ENCODE measurements at regions not wholly inside any gene's neighbourhood (a gene's known extent, or its start where the extent isn't known, plus 50 kb on each side); places are given as distances from the start of the nearest gene placed in this dataset.

DNA sequence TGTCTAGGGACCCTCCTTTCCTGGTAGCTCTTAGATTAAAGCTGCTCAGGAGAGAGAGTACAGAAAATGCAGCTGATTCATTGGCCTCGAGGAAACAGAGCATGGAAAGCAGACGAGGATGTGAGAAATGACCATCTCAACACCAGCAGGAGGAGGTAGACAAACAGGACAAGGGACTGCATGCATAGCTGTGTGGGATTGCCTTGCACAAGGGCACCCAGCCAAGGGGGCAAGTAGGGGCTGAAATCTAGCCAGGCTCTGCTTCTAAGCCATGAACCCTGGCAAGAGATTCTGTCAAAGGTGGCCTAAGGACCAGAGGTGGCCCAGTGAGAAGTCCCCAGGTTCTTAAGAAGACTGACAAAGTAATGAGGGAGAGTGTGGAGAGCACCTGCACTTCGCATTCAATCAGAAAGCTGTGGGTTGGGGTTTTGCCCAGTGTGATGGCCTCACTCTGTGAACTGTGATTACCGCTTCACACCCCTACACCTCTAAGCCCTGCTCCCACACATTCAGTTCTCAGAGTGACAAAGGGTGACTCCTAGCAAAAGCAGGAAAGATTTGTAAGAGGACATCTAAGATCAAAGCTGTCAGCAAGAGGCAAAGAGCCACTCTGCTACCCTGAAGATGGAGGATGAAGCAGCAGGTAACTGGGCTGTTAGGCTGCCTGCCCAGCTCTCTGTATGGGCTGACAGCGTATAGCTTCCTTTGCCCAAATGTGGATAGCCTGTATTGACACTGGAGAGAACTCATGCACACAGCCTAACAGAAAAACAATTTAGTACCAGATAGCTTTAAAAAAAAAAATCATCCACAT, 151.3 kb upstream of the PELI1 start:
- TF ChIP-seq, protein P1, sequence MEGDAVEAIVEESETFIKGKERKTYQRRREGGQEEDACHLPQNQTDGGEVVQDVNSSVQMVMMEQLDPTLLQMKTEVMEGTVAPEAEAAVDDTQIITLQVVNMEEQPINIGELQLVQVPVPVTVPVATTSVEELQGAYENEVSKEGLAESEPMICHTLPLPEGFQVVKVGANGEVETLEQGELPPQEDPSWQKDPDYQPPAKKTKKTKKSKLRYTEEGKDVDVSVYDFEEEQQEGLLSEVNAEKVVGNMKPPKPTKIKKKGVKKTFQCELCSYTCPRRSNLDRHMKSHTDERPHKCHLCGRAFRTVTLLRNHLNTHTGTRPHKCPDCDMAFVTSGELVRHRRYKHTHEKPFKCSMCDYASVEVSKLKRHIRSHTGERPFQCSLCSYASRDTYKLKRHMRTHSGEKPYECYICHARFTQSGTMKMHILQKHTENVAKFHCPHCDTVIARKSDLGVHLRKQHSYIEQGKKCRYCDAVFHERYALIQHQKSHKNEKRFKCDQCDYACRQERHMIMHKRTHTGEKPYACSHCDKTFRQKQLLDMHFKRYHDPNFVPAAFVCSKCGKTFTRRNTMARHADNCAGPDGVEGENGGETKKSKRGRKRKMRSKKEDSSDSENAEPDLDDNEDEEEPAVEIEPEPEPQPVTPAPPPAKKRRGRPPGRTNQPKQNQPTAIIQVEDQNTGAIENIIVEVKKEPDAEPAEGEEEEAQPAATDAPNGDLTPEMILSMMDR (IDR thresholded peaks at IDR 0.05; ENCODE audit: insufficient read depth, low read length) = no peak
- TF ChIP-seq POLR2AphosphoS5 (IDR thresholded peaks at IDR 0.05; ENCODE audit: low read depth) (no peak), GABPA (IDR thresholded peaks at IDR 0.05; ENCODE audit: low read depth) (no peak)
- TF ChIP-seq, protein P2, sequence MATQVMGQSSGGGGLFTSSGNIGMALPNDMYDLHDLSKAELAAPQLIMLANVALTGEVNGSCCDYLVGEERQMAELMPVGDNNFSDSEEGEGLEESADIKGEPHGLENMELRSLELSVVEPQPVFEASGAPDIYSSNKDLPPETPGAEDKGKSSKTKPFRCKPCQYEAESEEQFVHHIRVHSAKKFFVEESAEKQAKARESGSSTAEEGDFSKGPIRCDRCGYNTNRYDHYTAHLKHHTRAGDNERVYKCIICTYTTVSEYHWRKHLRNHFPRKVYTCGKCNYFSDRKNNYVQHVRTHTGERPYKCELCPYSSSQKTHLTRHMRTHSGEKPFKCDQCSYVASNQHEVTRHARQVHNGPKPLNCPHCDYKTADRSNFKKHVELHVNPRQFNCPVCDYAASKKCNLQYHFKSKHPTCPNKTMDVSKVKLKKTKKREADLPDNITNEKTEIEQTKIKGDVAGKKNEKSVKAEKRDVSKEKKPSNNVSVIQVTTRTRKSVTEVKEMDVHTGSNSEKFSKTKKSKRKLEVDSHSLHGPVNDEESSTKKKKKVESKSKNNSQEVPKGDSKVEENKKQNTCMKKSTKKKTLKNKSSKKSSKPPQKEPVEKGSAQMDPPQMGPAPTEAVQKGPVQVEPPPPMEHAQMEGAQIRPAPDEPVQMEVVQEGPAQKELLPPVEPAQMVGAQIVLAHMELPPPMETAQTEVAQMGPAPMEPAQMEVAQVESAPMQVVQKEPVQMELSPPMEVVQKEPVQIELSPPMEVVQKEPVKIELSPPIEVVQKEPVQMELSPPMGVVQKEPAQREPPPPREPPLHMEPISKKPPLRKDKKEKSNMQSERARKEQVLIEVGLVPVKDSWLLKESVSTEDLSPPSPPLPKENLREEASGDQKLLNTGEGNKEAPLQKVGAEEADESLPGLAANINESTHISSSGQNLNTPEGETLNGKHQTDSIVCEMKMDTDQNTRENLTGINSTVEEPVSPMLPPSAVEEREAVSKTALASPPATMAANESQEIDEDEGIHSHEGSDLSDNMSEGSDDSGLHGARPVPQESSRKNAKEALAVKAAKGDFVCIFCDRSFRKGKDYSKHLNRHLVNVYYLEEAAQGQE (IDR thresholded peaks at IDR 0.05; ENCODE audit: insufficient replicate concordance, low read depth) = no peak
